B cell (primary cell): ENCODE measurements at regions not wholly inside any gene's neighbourhood (a gene's known extent, or its start where the extent isn't known, plus 50 kb on each side); places are given as distances from the start of the nearest gene placed in this dataset.

Experiments used
- ATAC-seq: fragments of 200-7000 bp; cut with Tn5 transposase; one replicate; pipeline ENCODE4 v1.10.0; 2021; ENCODE audit warnings: low read depth, mild to moderate bottlenecking, moderate number of reproducible peaks, moderate library complexity
- CTCF ChIA-PET: fragments of 350-600 bp; sonication (Branson Sonifier 250); formaldehyde crosslinking; loops from one replicate; lab custom pipeline; 2021; ENCODE audit warnings: antibody characterized with exemption, inconsistent platforms; lab: Charles Lee
- POLR2A ChIA-PET: fragments of 350-600 bp; sonication (Branson Sonifier 250); formaldehyde crosslinking; loops from one replicate; lab custom pipeline; 2021; ENCODE audit warnings: antibody characterized with exemption; lab: Charles Lee
- DNase-seq: peaks from one replicate; pipeline ENCODE4 v3.0.0; 2013
- H2AFZ ChIP-seq: 2 replicates; pipeline ENCODE4 v1.6.1; 2012; ENCODE audit warnings: mild to moderate bottlenecking, low read depth, low read length; ENCODE audit not compliant: insufficient read depth, poor library complexity, severe bottlenecking
- H3K27ac ChIP-seq, 2 donors: 1 replicate in 1 of 2; 2 replicates in 1 of 2; pipeline ENCODE4 v1.5.1; 2012 to 2013; ENCODE audit warnings: low read length in 2 of 2, mild to moderate bottlenecking in 2 of 2, moderate library complexity in 1 of 2
- H3K27me3 ChIP-seq, 4 experiments: fragments of 200-600 bp in 1 of 4; sonication (generic) in 1 of 4; replicated peaks in 1 of 4; 1 replicate in 2 of 4; 2 replicates in 2 of 4; pipeline versions ENCODE4 v1.6.1 to v1.7.0; 2013 to 2016; ENCODE audit warnings: low read length in 3 of 4, mild to moderate bottlenecking in 2 of 4, mixed read lengths in 1 of 4, moderate library complexity in 1 of 4; ENCODE audit not compliant: insufficient read depth in 4 of 4, control insufficient read depth in 3 of 4; ENCODE audit errors: control extremely low read depth in 1 of 4
- H3K36me3 ChIP-seq, 2 experiments: replicated peaks in 1 of 2; 1 replicate in 1 of 2; 2 replicates in 1 of 2; pipeline versions ENCODE4 v1.6.1 to v1.7.1; 2013; ENCODE audit warnings: low read length in 1 of 2; ENCODE audit not compliant: insufficient read depth in 2 of 2, control insufficient read depth in 1 of 2; ENCODE audit errors: control extremely low read depth in 1 of 2, extremely low read depth in 1 of 2
- H3K4me1 ChIP-seq, 2 donors: fragments of 200-600 bp in 1 of 2; sonication (generic) in 1 of 2; 1 replicate in 1 of 2; 2 replicates in 1 of 2; pipeline versions ENCODE4 v1.5.1 to v1.6.1; 2013 to 2017; ENCODE audit warnings: low read length in 2 of 2; ENCODE audit not compliant: control insufficient read depth in 2 of 2, insufficient read depth in 2 of 2
- H3K4me2 ChIP-seq: replicated peaks from 2 replicates; pipeline ENCODE3; 2012; ENCODE audit warnings: mild to moderate bottlenecking, low read depth, low read length; ENCODE audit not compliant: poor library complexity, severe bottlenecking
- H3K4me3 ChIP-seq, 5 experiments: fragments of 200-600 bp in 1 of 5; sonication (generic) in 1 of 5; 1 replicate in 3 of 5; 2 replicates in 2 of 5; pipeline versions ENCODE4 v1.5.1 to v1.7.0; 2011 to 2016; ENCODE audit warnings: low read length in 4 of 5, mild to moderate bottlenecking in 4 of 5, low read depth in 2 of 5, control low read depth in 1 of 5, moderate library complexity in 1 of 5; ENCODE audit not compliant: insufficient read depth in 1 of 5; ENCODE audit errors: control extremely low read depth in 1 of 5, extremely low read depth in 1 of 5
- H3K79me2 ChIP-seq: fragments of 200-600 bp; sonication (generic); one replicate; pipeline ENCODE4 v1.6.0; 2016; ENCODE audit warnings: low read length; ENCODE audit not compliant: control insufficient read depth, insufficient read depth
- H3K9ac ChIP-seq: fragments of 200-600 bp; sonication (generic); 2 replicates; pipeline ENCODE4 v1.6.1; 2017; ENCODE audit warnings: mild to moderate bottlenecking, low read length, moderate library complexity
- H3K9me3 ChIP-seq, 3 donors: one replicate each; pipeline versions ENCODE4 v1.6.1 to v1.7.1; 2013; ENCODE audit warnings: low read length in 2 of 3; ENCODE audit not compliant: control insufficient read depth in 2 of 3, insufficient read depth in 1 of 3; ENCODE audit errors: control extremely low read depth in 1 of 3
- H4K20me1 ChIP-seq: 2 replicates; pipeline ENCODE4 v1.6.0; 2012; ENCODE audit warnings: mild to moderate bottlenecking, low read length; ENCODE audit not compliant: insufficient read depth, control insufficient read depth, poor library complexity, severe bottlenecking
- H3K27ac Mint-ChIP-seq: one replicate; pipeline ENCODE4 v1.8.0; 2021; ENCODE audit warnings: mixed read lengths
- H3K27me3 Mint-ChIP-seq: one replicate; pipeline ENCODE4 v1.8.0; 2021; ENCODE audit warnings: mixed read lengths
- H3K4me1 Mint-ChIP-seq: one replicate; pipeline ENCODE4 v1.8.0; 2021; ENCODE audit warnings: mixed read lengths
- H3K4me3 Mint-ChIP-seq: one replicate; pipeline ENCODE4 v1.8.0; 2021; ENCODE audit warnings: mixed read lengths
- H3K9me3 Mint-ChIP-seq: one replicate; pipeline ENCODE4 v1.8.0; 2022; ENCODE audit warnings: mixed read lengths; ENCODE audit not compliant: insufficient read depth
- EZH2 ChIP-seq: IDR thresholded peaks from 2 replicates; pipeline ENCODE4 v1.6.1; 2012; ENCODE audit warnings: borderline replicate concordance, low read depth, mild to moderate bottlenecking, moderate library complexity, low read length; ENCODE audit not compliant: insufficient read depth, poor library complexity, severe bottlenecking
- WGBS: methylation state at CpG from one replicate; pipeline ENCODE4 v1.1.5; 2013; ENCODE audit warnings: missing lambda C conversion rate; ENCODE audit not compliant: insufficient coverage; 5-methylcytosine and 5-hydroxymethylcytosine counted together
- intact Hi-C: fragments of 100-400 bp; cut with micrococcal nuclease; formaldehyde crosslinking; loops from one replicate; pipeline ENCODE4 v1.10.0; 2022
- TF ChIP-seq, protein P1 (sequence below): fragments of 200-600 bp; IDR thresholded peaks from one replicate; pipeline ENCODE4 v1.8.0; 2022; ENCODE audit warnings: antibody characterized with exemption, mild to moderate bottlenecking

DNA sequence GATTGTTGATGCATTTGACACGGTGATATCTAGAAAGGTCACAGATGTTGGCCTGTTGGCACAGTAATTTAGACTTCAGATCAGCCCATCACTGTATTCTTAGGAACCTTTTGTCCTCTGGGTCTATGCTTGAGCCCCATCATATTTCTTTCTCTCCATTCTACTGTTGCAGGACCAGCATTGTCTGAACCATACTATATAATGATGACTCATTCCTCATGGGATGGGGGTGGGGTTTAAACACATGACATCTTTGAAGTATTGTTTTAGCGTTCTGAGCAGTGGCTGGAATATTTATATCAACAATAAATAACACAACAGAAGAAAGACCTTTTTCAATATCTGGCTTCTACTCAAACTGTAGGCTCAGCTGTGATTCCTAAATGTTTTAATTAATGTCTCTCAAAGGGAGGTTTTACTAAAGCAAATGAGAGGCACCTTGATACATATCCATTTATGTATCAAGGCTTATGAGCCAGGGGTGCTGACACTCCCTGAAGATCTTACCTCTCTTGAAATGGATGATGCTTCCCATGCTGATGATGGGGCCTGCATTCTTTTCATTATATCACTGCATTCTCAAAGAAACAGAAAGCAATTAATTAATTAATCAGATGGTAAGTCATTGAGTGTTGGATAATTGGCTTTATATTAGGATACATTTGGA is 379.0 kb upstream of the GOT2 start:
- no peak for ATAC-seq
- WGBS: 86% methylated on average over 1 of the region's 2 CpGs
- CTCF ChIA-PET: no interaction called here

DNA sequence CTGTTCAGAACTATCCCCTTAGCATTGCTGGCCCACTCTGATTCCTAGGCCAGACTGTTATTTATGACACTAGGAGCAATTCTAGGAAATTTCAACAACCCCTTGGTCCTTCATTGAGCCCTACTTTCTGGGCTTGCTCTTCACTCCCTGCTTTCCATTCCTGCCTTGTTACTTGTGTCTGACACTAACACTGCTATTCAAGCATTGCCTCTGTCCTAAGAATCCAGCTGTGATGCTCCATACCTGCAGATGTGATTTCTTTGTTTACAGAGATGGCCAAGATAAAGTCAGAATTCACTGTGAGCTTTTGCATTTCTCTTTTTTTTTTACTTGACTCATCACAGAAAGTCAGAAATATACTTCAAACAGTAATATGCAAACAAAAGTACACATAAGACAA is 377.2 kb upstream of the GOT2 start:
- H2AFZ ChIP-seq: no peak overlapping the region
- no peak for ATAC-seq
- Mint-ChIP-seq H3K4me3 (no peak overlapping the region), H3K9me3 (peaks cover 2% of the 10 kb centered on the region), H3K27me3 (no peaks in the 10 kb centered on the region), H3K27ac (no peak overlapping the region), H3K4me1 (no peaks in the 10 kb centered on the region)
- no peak overlapping the region for H3K4me3 ChIP-seq
- H3K9ac ChIP-seq: no peak overlapping the region
- H3K4me1 ChIP-seq: no peaks in the 10 kb centered on the region
- no peak for TF ChIP-seq EZH2
- TF ChIP-seq, protein P1, sequence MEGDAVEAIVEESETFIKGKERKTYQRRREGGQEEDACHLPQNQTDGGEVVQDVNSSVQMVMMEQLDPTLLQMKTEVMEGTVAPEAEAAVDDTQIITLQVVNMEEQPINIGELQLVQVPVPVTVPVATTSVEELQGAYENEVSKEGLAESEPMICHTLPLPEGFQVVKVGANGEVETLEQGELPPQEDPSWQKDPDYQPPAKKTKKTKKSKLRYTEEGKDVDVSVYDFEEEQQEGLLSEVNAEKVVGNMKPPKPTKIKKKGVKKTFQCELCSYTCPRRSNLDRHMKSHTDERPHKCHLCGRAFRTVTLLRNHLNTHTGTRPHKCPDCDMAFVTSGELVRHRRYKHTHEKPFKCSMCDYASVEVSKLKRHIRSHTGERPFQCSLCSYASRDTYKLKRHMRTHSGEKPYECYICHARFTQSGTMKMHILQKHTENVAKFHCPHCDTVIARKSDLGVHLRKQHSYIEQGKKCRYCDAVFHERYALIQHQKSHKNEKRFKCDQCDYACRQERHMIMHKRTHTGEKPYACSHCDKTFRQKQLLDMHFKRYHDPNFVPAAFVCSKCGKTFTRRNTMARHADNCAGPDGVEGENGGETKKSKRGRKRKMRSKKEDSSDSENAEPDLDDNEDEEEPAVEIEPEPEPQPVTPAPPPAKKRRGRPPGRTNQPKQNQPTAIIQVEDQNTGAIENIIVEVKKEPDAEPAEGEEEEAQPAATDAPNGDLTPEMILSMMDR: no peak
- no peak overlapping the region for H3K4me2 ChIP-seq
- POLR2A ChIA-PET: no interaction called here
- H3K79me2 ChIP-seq: no peaks in the 10 kb centered on the region
- H3K27ac ChIP-seq: no peak overlapping the region
- intact Hi-C loops: no loop called here
- no peaks in the 10 kb centered on the region for H3K36me3 ChIP-seq
- DNase-seq: no peak
- no peaks in the 10 kb centered on the region for H3K9me3 ChIP-seq
- no peaks in the 10 kb centered on the region for H4K20me1 ChIP-seq
- H3K27me3 ChIP-seq: no peaks in the 10 kb centered on the region
- CTCF ChIA-PET: no interaction called here

More for the DNA sequence above, 379.0 kb upstream of the GOT2 start:
- Histone ChIP-seq H2AFZ (no peak overlapping the region), H4K20me1 (no peaks in the 10 kb centered on the region), H3K27ac (no peak overlapping the region), H3K79me2 (no peaks in the 10 kb centered on the region), H3K36me3 (no peaks in the 10 kb centered on the region), H3K4me1 (no peaks in the 10 kb centered on the region), H3K27me3 (no peaks in the 10 kb centered on the region), H3K9ac (no peak overlapping the region), H3K4me2 (no peak overlapping the region), H3K9me3 (no peaks in the 10 kb centered on the region), H3K4me3 (no peak overlapping the region)
- H3K4me3 Mint-ChIP-seq: no peak overlapping the region
- TF ChIP-seq, protein P1: no peak
- TF ChIP-seq EZH2: no peak
- H3K27ac Mint-ChIP-seq: no peak overlapping the region
- intact Hi-C loops: no loop called here
- DNase-seq: no peak
- H3K4me1 Mint-ChIP-seq: no peaks in the 10 kb centered on the region
- POLR2A ChIA-PET: no interaction called here
- peaks cover 3% of the 10 kb centered on the region for H3K9me3 Mint-ChIP-seq
- H3K27me3 Mint-ChIP-seq: no peaks in the 10 kb centered on the region
